Common myeloid progenitor, CD34-positive (primary cell): ENCODE measurements at regions not wholly inside any gene's neighbourhood (a gene's known extent, or its start where the extent isn't known, plus 50 kb on each side); places are given as distances from the start of the nearest gene placed in this dataset.

Experiments used
- CTCF ChIA-PET: fragments of 350-600 bp; sonication (Branson Sonifier 250); formaldehyde crosslinking; loops from one replicate; lab custom pipeline; 2021; ENCODE audit warnings: antibody characterized with exemption; lab: Charles Lee
- POLR2A ChIA-PET: fragments of 350-600 bp; sonication (Branson Sonifier 250); formaldehyde crosslinking; loops from one replicate; lab custom pipeline; 2021; ENCODE audit warnings: antibody characterized with exemption; lab: Charles Lee
- DNase-seq, 3 donors: peaks; one replicate each; pipeline versions ENCODE4 v3.0.0 to v3.0.0-alpha.2; 2013
- H3K27ac ChIP-seq, 2 experiments: 1 replicate in 1 of 2; 2 replicates in 1 of 2; pipeline ENCODE4 v1.7.0; 2013; ENCODE audit warnings: inconsistent platforms in 2 of 2, low read length in 2 of 2, mild to moderate bottlenecking in 2 of 2, low read depth in 1 of 2, moderate library complexity in 1 of 2; ENCODE audit not compliant: severe bottlenecking in 2 of 2, insufficient read depth in 1 of 2, poor library complexity in 1 of 2
- H3K27me3 ChIP-seq, 5 experiments: replicated peaks in 2 of 5; 1 replicate in 3 of 5; 2 replicates in 2 of 5; pipeline versions ENCODE4 v1.6.1 to v1.7.0; 2013; ENCODE audit warnings: low read length in 4 of 5, mild to moderate bottlenecking in 2 of 5, moderate library complexity in 2 of 5, inconsistent platforms in 1 of 5; ENCODE audit not compliant: insufficient read depth in 5 of 5, control insufficient read depth in 4 of 5
- H3K36me3 ChIP-seq, 4 experiments: 1 replicate in 2 of 4; 2 replicates in 2 of 4; pipeline versions ENCODE4 v1.6.1 to v1.7.0; 2013; ENCODE audit warnings: low read length in 3 of 4, control low read depth in 1 of 4, mild to moderate bottlenecking in 1 of 4; ENCODE audit not compliant: control insufficient read depth in 4 of 4, insufficient read depth in 4 of 4
- H3K4me1 ChIP-seq, 4 experiments: 1 replicate in 3 of 4; 2 replicates in 1 of 4; pipeline versions ENCODE4 v1.6.1 to v1.7.1; 2013; ENCODE audit warnings: low read length in 3 of 4, mild to moderate bottlenecking in 3 of 4, control low read depth in 1 of 4, inconsistent platforms in 1 of 4, moderate library complexity in 1 of 4; ENCODE audit not compliant: control insufficient read depth in 4 of 4, insufficient read depth in 4 of 4; ENCODE audit errors: control extremely low read depth in 1 of 4
- H3K4me3 ChIP-seq, 7 experiments: 1 replicate in 4 of 7; 2 replicates in 3 of 7; pipeline versions ENCODE4 v1.5.1 to v1.7.0; 2013; ENCODE audit warnings: mild to moderate bottlenecking in 7 of 7, low read length in 6 of 7, moderate library complexity in 6 of 7, inconsistent platforms in 2 of 7, low read depth in 2 of 7, control low read depth in 1 of 7; ENCODE audit not compliant: insufficient read depth in 4 of 7, control insufficient read depth in 1 of 7; ENCODE audit errors: extremely low read depth in 1 of 7
- H3K9me3 ChIP-seq, 5 experiments: 1 replicate in 4 of 5; 2 replicates in 1 of 5; pipeline versions ENCODE4 v1.6.1 to v1.7.1; 2013; ENCODE audit warnings: low read length in 4 of 5, mild to moderate bottlenecking in 2 of 5, inconsistent platforms in 1 of 5, low read depth in 1 of 5, moderate library complexity in 1 of 5; ENCODE audit not compliant: control insufficient read depth in 4 of 5, insufficient read depth in 2 of 5; ENCODE audit errors: control extremely low read depth in 1 of 5
- whole genome bisulfite sequencing: methylation state at CpG from one replicate; pipeline ENCODE4 v1.1.5; 2013; ENCODE audit not compliant: insufficient coverage; 5-methylcytosine and 5-hydroxymethylcytosine counted together

- H3K27me3 ChIP-seq = no peaks in the 10 kb centered on the region
- DNase-seq = no peak
- ChIA-PET POLR2A (no interaction called here), CTCF (no interaction called here)
- H3K9me3 ChIP-seq = no peaks in the 10 kb centered on the region
- 88% methylated on average over 5 of the region's 5 CpGs for WGBS
- H3K4me1 ChIP-seq = no peaks in the 10 kb centered on the region
- no peaks in the 10 kb centered on the region for H3K36me3 ChIP-seq
- no peak overlapping the region for H3K4me3 ChIP-seq
- no peak overlapping the region for H3K27ac ChIP-seq
Measured at GRCh38 chr5:5941486-5941885, 436.9 kb downstream of the MED10 start.

GRCh38 chr5:5939759-5940370 is 438.5 kb downstream of the MED10 start:
- ChIA-PET POLR2A (no interaction called here), CTCF (no interaction called here)
- DNase-seq = no peak
- Histone ChIP-seq H3K4me3 (no peak overlapping the region), H3K4me1 (no peaks in the 10 kb centered on the region), H3K36me3 (no peaks in the 10 kb centered on the region), H3K27me3 (no peaks in the 10 kb centered on the region), H3K9me3 (no peaks in the 10 kb centered on the region), H3K27ac (no peak overlapping the region)
- WGBS = 90% methylated on average over 5 of the region's 5 CpGs

GRCh38 chr5:5933651-5934050 is 444.7 kb downstream of the MED10 start:
- Histone ChIP-seq H3K9me3 (no peaks in the 10 kb centered on the region), H3K27ac (no peak overlapping the region), H3K4me3 (no peak overlapping the region), H3K27me3 (no peaks in the 10 kb centered on the region), H3K36me3 (no peaks in the 10 kb centered on the region), H3K4me1 (no peaks in the 10 kb centered on the region)
- 72% methylated on average over 2 of the region's 3 CpGs for whole genome bisulfite sequencing
- ChIA-PET CTCF (no interaction called here), POLR2A (no interaction called here)
- no peak for DNase-seq

GRCh38 chr5:5932824-5933223 is 445.5 kb downstream of the MED10 start:
- Histone ChIP-seq H3K4me1 (no peaks in the 10 kb centered on the region), H3K36me3 (no peaks in the 10 kb centered on the region), H3K27ac (no peak overlapping the region), H3K9me3 (no peaks in the 10 kb centered on the region), H3K4me3 (no peak overlapping the region), H3K27me3 (no peaks in the 10 kb centered on the region)
- ChIA-PET POLR2A (no interaction called here), CTCF (no interaction called here)
- no peak for DNase-seq
- 92% methylated on average over 5 of the region's 5 CpGs for WGBS

- no peaks in the 10 kb centered on the region for H3K27me3 ChIP-seq
- no peaks in the 10 kb centered on the region for H3K4me1 ChIP-seq
- DNase-seq = no peak
- no peak overlapping the region for H3K27ac ChIP-seq
- ChIA-PET CTCF (no interaction called here), POLR2A (no interaction called here)
- WGBS = no CpG with 5 or more reads among the region's 2 CpGs
- no peaks in the 10 kb centered on the region for H3K9me3 ChIP-seq
- H3K4me3 ChIP-seq = no peak overlapping the region
- no peaks in the 10 kb centered on the region for H3K36me3 ChIP-seq
Measured at GRCh38 chr5:5930561-5930960, 447.8 kb downstream of the MED10 start.

- no peaks in the 10 kb centered on the region for H3K9me3 ChIP-seq
- no peaks in the 10 kb centered on the region for H3K27me3 ChIP-seq
- no peak overlapping the region for H3K27ac ChIP-seq
- no peak for DNase-seq
- H3K4me3 ChIP-seq = no peak overlapping the region
- CTCF ChIA-PET = interaction anchor here (1.2 kb wide), 1 partner anchor 43 kb away, joined by 3 read pairs; no protein-coding TSS in a partner anchor
- POLR2A ChIA-PET = no interaction called here
- WGBS = 89% methylated on average over 5 of the region's 7 CpGs
- no peaks in the 10 kb centered on the region for H3K36me3 ChIP-seq
- no peaks in the 10 kb centered on the region for H3K4me1 ChIP-seq
Measured at GRCh38 chr5:5929291-5930020, 448.9 kb downstream of the MED10 start.

- H3K9me3 ChIP-seq = no peaks in the 10 kb centered on the region
- no peaks in the 10 kb centered on the region for H3K27me3 ChIP-seq
- no peak overlapping the region for H3K4me3 ChIP-seq
- CTCF ChIA-PET = no interaction called here
- POLR2A ChIA-PET = no interaction called here
- WGBS = 96% methylated on average over 7 of the region's 7 CpGs
- H3K4me1 ChIP-seq = no peaks in the 10 kb centered on the region
- H3K36me3 ChIP-seq = no peaks in the 10 kb centered on the region
- DNase-seq = no peak
- H3K27ac ChIP-seq = no peak overlapping the region
Measured at GRCh38 chr5:5925191-5925590, 453.2 kb downstream of the MED10 start.
